SJCRH30 (cell line): ENCODE measurements at regions not wholly inside any gene's neighbourhood (a gene's known extent, or its start where the extent isn't known, plus 50 kb on each side); places are given as distances from the start of the nearest gene placed in this dataset.

ENCODE experiments used
- DNase-seq, 2 experiments: peaks; one replicate each; pipeline ENCODE4 v3.0.0-alpha.2; 2015 to 2020
- H3K27ac ChIP-seq: fragments of 250-450 bp; sonication (Bioruptor Pico); 2 replicates; pipeline ENCODE4 v1.5.1; 2020; ENCODE audit warnings: mild to moderate bottlenecking, moderate library complexity
- H3K27me3 ChIP-seq: fragments of 250-450 bp; sonication (Bioruptor Pico); 2 replicates; pipeline ENCODE4 v1.5.1; 2020; ENCODE audit warnings: mild to moderate bottlenecking, moderate library complexity
- H3K36me3 ChIP-seq: fragments of 250-450 bp; sonication (Bioruptor Pico); 2 replicates; pipeline ENCODE4 v1.5.1; 2020; ENCODE audit warnings: mild to moderate bottlenecking, moderate library complexity
- H3K4me1 ChIP-seq: fragments of 250-450 bp; sonication (Bioruptor Pico); 2 replicates; pipeline ENCODE4 v1.5.1; 2020; ENCODE audit warnings: mild to moderate bottlenecking, moderate library complexity
- H3K4me3 ChIP-seq: fragments of 250-450 bp; sonication (Bioruptor Pico); 2 replicates; pipeline ENCODE4 v1.5.1; 2020; ENCODE audit warnings: mild to moderate bottlenecking, moderate library complexity
- H3K9me3 ChIP-seq: fragments of 250-450 bp; sonication (Bioruptor Pico); replicated peaks from 2 replicates; pipeline ENCODE4 v1.5.1; 2020; ENCODE audit warnings: mild to moderate bottlenecking, moderate library complexity

DNA sequence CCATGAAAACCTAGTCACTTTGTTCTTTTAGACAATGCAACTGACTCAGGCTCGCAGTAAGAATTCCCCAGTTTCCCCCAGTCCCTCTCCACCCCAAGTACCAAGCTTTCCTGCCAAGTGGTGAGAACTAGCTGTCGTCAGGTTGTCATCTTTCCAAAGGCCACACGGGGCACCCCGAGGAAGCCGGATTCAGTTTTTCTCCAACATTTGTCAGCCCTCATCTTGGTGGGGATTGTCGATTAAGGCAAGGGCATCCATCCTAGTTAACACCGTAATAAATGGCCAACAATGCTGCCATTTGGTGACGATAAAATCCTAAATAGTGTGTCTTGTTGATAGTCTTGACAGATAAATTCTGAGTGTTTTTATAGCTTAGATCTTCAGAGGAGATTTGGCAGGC, 55.9 kb upstream of the PROX1 start:
- Histone ChIP-seq H3K4me3 (no peak overlapping the region), H3K27ac (no peak overlapping the region), H3K36me3 (no peaks in the 10 kb centered on the region), H3K4me1 (peaks cover 7% of the 10 kb centered on the region), H3K9me3 (no peaks in the 10 kb centered on the region), H3K27me3 (no peaks in the 10 kb centered on the region)
- DNase-seq = no peak

DNA sequence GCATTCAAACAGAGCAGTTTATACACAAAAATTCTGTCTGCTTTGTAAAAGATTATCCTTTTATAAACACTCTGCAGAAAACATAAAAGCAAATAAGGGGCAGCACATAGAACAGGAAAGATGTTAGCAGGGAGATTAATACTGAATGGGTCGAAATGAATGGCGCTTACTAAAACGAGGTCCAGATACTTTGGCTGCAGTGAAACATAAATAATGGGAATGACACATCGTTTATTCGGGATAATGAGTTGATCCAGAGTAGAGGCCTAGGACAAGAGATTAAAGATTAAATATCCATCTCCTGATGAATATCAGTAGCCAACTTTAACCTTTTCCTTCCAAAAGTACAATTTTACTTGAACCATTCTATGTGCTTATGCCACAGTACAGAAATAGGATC, 54.4 kb upstream of the PROX1 start:
- Histone ChIP-seq H3K36me3 (no peaks in the 10 kb centered on the region), H3K27ac (no peak overlapping the region), H3K4me1 (peaks cover 7% of the 10 kb centered on the region), H3K27me3 (no peaks in the 10 kb centered on the region), H3K4me3 (no peak overlapping the region), H3K9me3 (no peaks in the 10 kb centered on the region)
- no peak for DNase-seq

DNA sequence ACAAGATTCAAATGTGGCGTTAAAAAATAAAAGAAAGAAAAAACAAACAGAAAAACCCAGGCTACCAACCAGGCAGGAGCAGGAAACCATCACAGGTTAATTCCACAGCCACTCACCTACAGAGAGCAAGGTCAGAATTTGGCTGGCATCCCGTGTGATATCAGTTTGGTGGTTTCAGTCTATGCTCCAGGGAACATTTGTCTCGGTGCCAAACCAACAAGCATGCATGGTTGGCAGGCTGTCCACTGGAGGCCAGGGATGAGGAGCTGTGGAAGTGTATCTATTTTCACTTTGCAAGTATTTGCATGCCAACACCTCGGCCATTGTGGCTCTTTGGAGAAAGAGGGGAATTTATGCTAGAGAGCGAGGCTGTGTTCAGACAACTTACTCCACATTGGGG, 53.1 kb upstream of the PROX1 start:
- peak; percentile 69 to 78 for DNase-seq
- H3K27ac ChIP-seq = no peak overlapping the region
- H3K4me1 ChIP-seq = peaks cover 7% of the 10 kb centered on the region
- no peak overlapping the region for H3K4me3 ChIP-seq
- no peaks in the 10 kb centered on the region for H3K9me3 ChIP-seq
- H3K27me3 ChIP-seq = no peaks in the 10 kb centered on the region
- H3K36me3 ChIP-seq = no peaks in the 10 kb centered on the region

DNA sequence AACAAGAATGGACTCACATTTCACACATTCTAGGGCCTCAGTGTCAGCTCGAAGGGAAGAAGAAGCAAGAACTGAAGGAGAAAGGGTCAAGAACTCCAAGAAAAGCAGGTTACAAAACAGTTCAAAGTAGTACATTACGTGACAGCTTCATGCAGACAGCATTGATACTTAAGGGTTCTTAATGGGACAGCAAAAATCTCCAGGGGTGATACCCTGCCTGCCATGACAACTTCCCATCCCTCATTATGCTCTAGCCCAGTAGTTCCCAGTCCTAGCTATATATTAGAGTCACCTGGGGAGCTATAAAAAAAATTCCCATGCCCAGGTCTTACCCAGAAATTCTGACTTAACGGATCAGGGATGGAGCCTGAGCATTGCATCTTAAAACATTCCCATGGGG, 51.2 kb upstream of the PROX1 start:
- Histone ChIP-seq H3K27ac (no peak overlapping the region), H3K4me3 (no peak overlapping the region), H3K27me3 (no peaks in the 10 kb centered on the region), H3K4me1 (peaks cover 7% of the 10 kb centered on the region), H3K36me3 (no peaks in the 10 kb centered on the region), H3K9me3 (no peaks in the 10 kb centered on the region)
- DNase-seq = no peak
